ENCODE measurements at regions not wholly inside any gene's neighbourhood (a gene's known extent, or its start where the extent isn't known, plus 50 kb on each side); places are given as distances from the start of the nearest gene placed in this dataset.

- no peak overlapping the region for H3K23ac ChIP-seq (ENCODE audit: insufficient read length, low read depth, low read length)
- no peak overlapping the region for H2BK120ac ChIP-seq (ENCODE audit: low read depth, low read length, poor library complexity, severe bottlenecking)
- H2AFZ ChIP-seq (ENCODE audit: low read length): no peak overlapping the region
- H3K4me1 ChIP-seq (ENCODE audit: insufficient read depth, low read length): no peaks in the 10 kb centered on the region
- H4K20me1 ChIP-seq (ENCODE audit: control insufficient read depth, insufficient read depth, insufficient read length): no peaks in the 10 kb centered on the region
- H2AK5ac ChIP-seq (ENCODE audit: insufficient read length, low read length): no peak overlapping the region
- no peak overlapping the region for H3K56ac ChIP-seq (ENCODE audit: insufficient read length, low read depth, low read length)
- no peak overlapping the region for H2BK15ac ChIP-seq (ENCODE audit: low read depth, low read length)
- H2BK5ac ChIP-seq (ENCODE audit: insufficient read length, low read length): no peak overlapping the region
- no peak for TF ChIP-seq CTCF (conservative IDR thresholded peaks at IDR 0.05)
- no peak overlapping the region for H4K5ac ChIP-seq (ENCODE audit: insufficient read length, low read depth, low read length)
- Mint-ChIP-seq H3K4me3 (no peak overlapping the region), H3K27ac (no peak overlapping the region), H3K27me3 (ENCODE audit: low read depth) (no peaks in the 10 kb centered on the region), H3K4me1 (no peaks in the 10 kb centered on the region), H3K9me3 (no peaks in the 10 kb centered on the region), H3K36me3 (ENCODE audit: insufficient read depth in 1 of 3, low read depth in 3 of 3) (no peaks in the 10 kb centered on the region)
- no peak overlapping the region for H3K9ac ChIP-seq (ENCODE audit: extremely low read depth, insufficient read length, low read length)
- H3K9me3 ChIP-seq (ENCODE audit: control insufficient read depth, low read depth, low read length): no peaks in the 10 kb centered on the region
- no peak overlapping the region for H3K18ac ChIP-seq (ENCODE audit: insufficient read length, low read depth, low read length)
- no peaks in the 10 kb centered on the region for H3K79me2 ChIP-seq (ENCODE audit: insufficient read depth, low read length)
- no peak overlapping the region for H2BK20ac ChIP-seq (ENCODE audit: low read depth, low read length, poor library complexity, severe bottlenecking)
- H3K79me1 ChIP-seq (ENCODE audit: insufficient read depth, low read depth, low read length, poor library complexity, severe bottlenecking): no peaks in the 10 kb centered on the region
- DNase-seq: no peak
- WGBS (ENCODE audit: extremely low coverage, insufficient read length, low lambda C conversion rate): no CpG with 5 or more reads among the region's 2 CpGs
- no peaks in the 10 kb centered on the region for H3K27me3 ChIP-seq (ENCODE audit: insufficient read depth, low read length)
- H2BK12ac ChIP-seq (ENCODE audit: insufficient read length, low read depth, low read length): no peak overlapping the region
- no peak overlapping the region for H3K27ac ChIP-seq (ENCODE audit: insufficient read length, low read depth, low read length)
- no peak overlapping the region for H4K91ac ChIP-seq (ENCODE audit: insufficient read length, low read depth, low read length)
- no peak overlapping the region for H4K8ac ChIP-seq (replicated peaks; ENCODE audit: insufficient read length, low read depth, low read length)
- H3K23me2 ChIP-seq (ENCODE audit: insufficient read length, low read depth, low read length, poor library complexity, severe bottlenecking): no peaks in the 10 kb centered on the region
- no peak overlapping the region for H3T11ph ChIP-seq (ENCODE audit: low read length)
- H3K4me2 ChIP-seq (ENCODE audit: insufficient read depth, insufficient read length, low read length): no peak overlapping the region
- no peak overlapping the region for H3K14ac ChIP-seq (ENCODE audit: insufficient read depth, low read length)
- no peak overlapping the region for H3K4ac ChIP-seq (ENCODE audit: low read depth, low read length)
Observed at GRCh38 chr5:39560726-39561125, 135.9 kb upstream of the DAB2 start.

Data from H9 (cell line).